ENCODE measurements at regions not wholly inside any gene's neighbourhood (a gene's known extent, or its start where the extent isn't known, plus 50 kb on each side); places are given as distances from the start of the nearest gene placed in this dataset.
"Not testable (repeated sequence)": the region's sequence is repeated elsewhere in the genome, so short reads cannot be mapped to it uniquely, and the experiment has no call there.

- Mint-ChIP-seq H3K27me3 (ENCODE audit: unreplicated experiment) (no peaks in the 10 kb centered on the region), H3K36me3 (ENCODE audit: insufficient read depth, unreplicated experiment) (no peaks in the 10 kb centered on the region), H3K9me3 (ENCODE audit: low read depth, unreplicated experiment) (peaks cover 3% of the 10 kb centered on the region), H3K4me3 (ENCODE audit: low read depth, unreplicated experiment) (no peak overlapping the region), H3K27ac (ENCODE audit: unreplicated experiment) (no peak overlapping the region), H3K4me1 (ENCODE audit: low read depth, unreplicated experiment) (no peaks in the 10 kb centered on the region)
- CTCF ChIA-PET: no interaction called here
- TF ChIP-seq CTCF (IDR thresholded peaks at IDR 0.05; ENCODE audit: unreplicated experiment): no peak
- BruUV-seq (replicated peaks): no TSS peak
- DNase-seq: no peak
- intact Hi-C loops (cut with micrococcal nuclease; ENCODE audit: unreplicated experiment): no loop called here
These were observed 1124.2 kb downstream of the PCDH7 start for GRCh38 chr4:31844350-31844749.

- H3K36me3 Mint-ChIP-seq (ENCODE audit: insufficient read depth, unreplicated experiment): no peaks in the 10 kb centered on the region
- BruUV-seq (replicated peaks): no TSS peak
- intact Hi-C loops (cut with micrococcal nuclease; ENCODE audit: unreplicated experiment): no loop called here
- no peak for TF ChIP-seq CTCF (IDR thresholded peaks at IDR 0.05; ENCODE audit: unreplicated experiment)
- no peak for DNase-seq
- H3K9me3 Mint-ChIP-seq (ENCODE audit: low read depth, unreplicated experiment): peaks cover 11% of the 10 kb centered on the region
- H3K27me3 Mint-ChIP-seq (ENCODE audit: unreplicated experiment): no peaks in the 10 kb centered on the region
- no peak overlapping the region for H3K4me3 Mint-ChIP-seq (ENCODE audit: low read depth, unreplicated experiment)
- CTCF ChIA-PET: no interaction called here
- H3K4me1 Mint-ChIP-seq (ENCODE audit: low read depth, unreplicated experiment): no peaks in the 10 kb centered on the region
- no peak overlapping the region for H3K27ac Mint-ChIP-seq (ENCODE audit: unreplicated experiment)
These were observed 1131.8 kb downstream of the PCDH7 start for GRCh38 chr4:31851946-31852345.

GRCh38 chr4:31877429-31877828 lies 1157.3 kb downstream of the PCDH7 start:
- BruUV-seq (replicated peaks): no TSS peak
- no peak for DNase-seq
- H3K27me3 Mint-ChIP-seq (ENCODE audit: unreplicated experiment): no peaks in the 10 kb centered on the region
- no peak for TF ChIP-seq CTCF (IDR thresholded peaks at IDR 0.05; ENCODE audit: unreplicated experiment)
- peaks cover 4% of the 10 kb centered on the region for H3K9me3 Mint-ChIP-seq (ENCODE audit: low read depth, unreplicated experiment)
- no peak overlapping the region for H3K27ac Mint-ChIP-seq (ENCODE audit: unreplicated experiment)
- H3K4me1 Mint-ChIP-seq (ENCODE audit: low read depth, unreplicated experiment): no peaks in the 10 kb centered on the region
- intact Hi-C loops (cut with micrococcal nuclease; ENCODE audit: unreplicated experiment): no loop called here
- no peaks in the 10 kb centered on the region for H3K36me3 Mint-ChIP-seq (ENCODE audit: insufficient read depth, unreplicated experiment)
- CTCF ChIA-PET: no interaction called here
- H3K4me3 Mint-ChIP-seq (ENCODE audit: low read depth, unreplicated experiment): no peak overlapping the region

DNA sequence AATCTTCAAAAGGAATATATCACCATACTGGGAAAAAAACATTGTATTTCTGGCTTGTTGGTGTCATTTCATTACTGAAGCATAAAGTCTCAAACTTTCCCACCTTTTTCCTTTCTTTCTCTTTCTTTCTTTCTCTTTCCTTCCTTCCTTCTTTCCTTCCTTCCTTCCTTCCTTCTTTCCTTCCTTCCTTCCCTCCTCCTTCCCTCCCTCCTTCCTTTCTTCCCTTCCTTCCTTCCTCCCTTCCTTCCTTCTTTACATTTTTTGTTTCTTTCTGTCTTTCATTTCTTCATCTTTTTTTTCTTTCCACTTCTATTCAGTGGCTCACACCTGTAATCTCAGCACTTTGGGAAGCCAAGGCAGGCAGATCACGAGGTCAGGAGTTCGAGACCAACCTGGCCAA lies 1160.7 kb downstream of the PCDH7 start:
- H3K9me3 Mint-ChIP-seq (ENCODE audit: low read depth, unreplicated experiment); CTCF ChIA-PET; BruUV-seq (replicated peaks); DNase-seq; H3K36me3 Mint-ChIP-seq (ENCODE audit: insufficient read depth, unreplicated experiment); H3K27ac Mint-ChIP-seq (ENCODE audit: unreplicated experiment); H3K27me3 Mint-ChIP-seq (ENCODE audit: unreplicated experiment); intact Hi-C loops (cut with micrococcal nuclease; ENCODE audit: unreplicated experiment); H3K4me1 Mint-ChIP-seq (ENCODE audit: low read depth, unreplicated experiment); H3K4me3 Mint-ChIP-seq (ENCODE audit: low read depth, unreplicated experiment): not testable (repeated sequence)

GRCh38 chr4:31896349-31896748 lies 1176.2 kb downstream of the PCDH7 start:
- BruUV-seq (replicated peaks): no TSS peak
- no peak overlapping the region for H3K27ac Mint-ChIP-seq (ENCODE audit: unreplicated experiment)
- peaks cover 2% of the 10 kb centered on the region for H3K9me3 Mint-ChIP-seq (ENCODE audit: low read depth, unreplicated experiment)
- H3K4me3 Mint-ChIP-seq (ENCODE audit: low read depth, unreplicated experiment): no peak overlapping the region
- intact Hi-C loops (cut with micrococcal nuclease; ENCODE audit: unreplicated experiment): no loop called here
- CTCF ChIA-PET: no interaction called here
- DNase-seq: no peak
- TF ChIP-seq CTCF (IDR thresholded peaks at IDR 0.05; ENCODE audit: unreplicated experiment): no peak
- no peaks in the 10 kb centered on the region for H3K4me1 Mint-ChIP-seq (ENCODE audit: low read depth, unreplicated experiment)
- no peaks in the 10 kb centered on the region for H3K27me3 Mint-ChIP-seq (ENCODE audit: unreplicated experiment)
- no peaks in the 10 kb centered on the region for H3K36me3 Mint-ChIP-seq (ENCODE audit: insufficient read depth, unreplicated experiment)

Data from Calu3 (cell line).